ENCODE measurements at regions not wholly inside any gene's neighbourhood (a gene's known extent, or its start where the extent isn't known, plus 50 kb on each side); places are given as distances from the start of the nearest gene placed in this dataset.

DNA sequence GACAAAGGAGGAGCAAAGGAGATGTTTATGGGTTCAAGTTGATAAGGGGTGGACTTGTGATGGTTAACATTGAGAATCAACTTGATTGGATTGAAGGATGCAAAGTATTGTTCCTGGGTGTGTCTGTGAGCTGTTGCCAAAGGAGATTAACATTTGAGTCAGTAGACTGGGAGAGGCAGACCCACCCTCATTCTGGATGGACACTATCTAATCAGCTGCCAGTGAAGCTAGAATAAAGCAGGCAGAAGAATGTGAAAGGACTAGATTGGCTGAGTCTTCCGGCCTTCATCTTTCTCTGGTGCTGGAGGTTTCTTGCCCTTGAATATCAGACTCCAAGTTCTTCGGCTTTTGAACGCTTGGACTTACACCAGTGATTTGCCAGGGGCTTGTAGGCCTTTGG lies 98.7 kb upstream of the DAB1 start:
- TF ChIP-seq, protein P1, sequence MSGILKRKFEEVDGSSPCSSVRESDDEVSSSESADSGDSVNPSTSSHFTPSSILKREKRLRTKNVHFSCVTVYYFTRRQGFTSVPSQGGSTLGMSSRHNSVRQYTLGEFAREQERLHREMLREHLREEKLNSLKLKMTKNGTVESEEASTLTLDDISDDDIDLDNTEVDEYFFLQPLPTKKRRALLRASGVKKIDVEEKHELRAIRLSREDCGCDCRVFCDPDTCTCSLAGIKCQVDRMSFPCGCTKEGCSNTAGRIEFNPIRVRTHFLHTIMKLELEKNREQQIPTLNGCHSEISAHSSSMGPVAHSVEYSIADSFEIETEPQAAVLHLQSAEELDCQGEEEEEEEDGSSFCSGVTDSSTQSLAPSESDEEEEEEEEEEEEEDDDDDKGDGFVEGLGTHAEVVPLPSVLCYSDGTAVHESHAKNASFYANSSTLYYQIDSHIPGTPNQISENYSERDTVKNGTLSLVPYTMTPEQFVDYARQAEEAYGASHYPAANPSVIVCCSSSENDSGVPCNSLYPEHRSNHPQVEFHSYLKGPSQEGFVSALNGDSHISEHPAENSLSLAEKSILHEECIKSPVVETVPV (CRISPR knock-in tag; IDR thresholded peaks at IDR 0.05), result no peak
- TF ChIP-seq ZNF565 (CRISPR knock-in tag; conservative IDR thresholded peaks at IDR 0.05; ENCODE audit: low read depth), result no peak
- TF ChIP-seq BACH2 (CRISPR knock-in tag; IDR thresholded peaks at IDR 0.05; ENCODE audit: borderline replicate concordance), result no peak
- no peak for TF ChIP-seq CREB5 (CRISPR knock-in tag; IDR thresholded peaks at IDR 0.05; ENCODE audit: low read depth)
- TF ChIP-seq PPARA (CRISPR knock-in tag; IDR thresholded peaks at IDR 0.05; ENCODE audit: borderline replicate concordance), result no peak
- no peak for TF ChIP-seq ZFP3 (CRISPR knock-in tag; IDR thresholded peaks at IDR 0.05)
- no peak for TF ChIP-seq ZFP30 (CRISPR knock-in tag; IDR thresholded peaks at IDR 0.05)
- TF ChIP-seq ARNTL (CRISPR knock-in tag; IDR thresholded peaks at IDR 0.05; ENCODE audit: borderline replicate concordance, low read depth), result no peak
- no peak for TF ChIP-seq RARB (CRISPR knock-in tag; IDR thresholded peaks at IDR 0.05)
- TF ChIP-seq, protein P2, sequence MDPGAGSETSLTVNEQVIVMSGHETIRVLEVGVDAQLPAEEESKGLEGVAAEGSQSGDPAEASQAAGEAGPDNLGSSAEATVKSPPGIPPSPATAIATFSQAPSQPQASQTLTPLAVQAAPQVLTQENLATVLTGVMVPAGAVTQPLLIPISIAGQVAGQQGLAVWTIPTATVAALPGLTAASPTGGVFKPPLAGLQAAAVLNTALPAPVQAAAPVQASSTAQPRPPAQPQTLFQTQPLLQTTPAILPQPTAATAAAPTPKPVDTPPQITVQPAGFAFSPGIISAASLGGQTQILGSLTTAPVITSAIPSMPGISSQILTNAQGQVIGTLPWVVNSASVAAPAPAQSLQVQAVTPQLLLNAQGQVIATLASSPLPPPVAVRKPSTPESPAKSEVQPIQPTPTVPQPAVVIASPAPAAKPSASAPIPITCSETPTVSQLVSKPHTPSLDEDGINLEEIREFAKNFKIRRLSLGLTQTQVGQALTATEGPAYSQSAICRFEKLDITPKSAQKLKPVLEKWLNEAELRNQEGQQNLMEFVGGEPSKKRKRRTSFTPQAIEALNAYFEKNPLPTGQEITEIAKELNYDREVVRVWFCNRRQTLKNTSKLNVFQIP (CRISPR knock-in tag; IDR thresholded peaks at IDR 0.05; ENCODE audit: borderline replicate concordance, low read depth), result no peak
- no peak for TF ChIP-seq SNAI2 (CRISPR knock-in tag; IDR thresholded peaks at IDR 0.05)
